ES-I3 (cell line): ENCODE measurements at regions not wholly inside any gene's neighbourhood (a gene's known extent, or its start where the extent isn't known, plus 50 kb on each side); places are given as distances from the start of the nearest gene placed in this dataset.
"Not testable (repeated sequence)": the region's sequence is repeated elsewhere in the genome, so short reads cannot be mapped to it uniquely, and the experiment has no call there.

Experiments used
- H3K36me3 ChIP-seq: 2 replicates; pipeline ENCODE4 v1.6.1; 2013; ENCODE audit warnings: mild to moderate bottlenecking, low read length, control low read depth, moderate library complexity; ENCODE audit not compliant: insufficient read depth
- H3K4me1 ChIP-seq: 2 replicates; pipeline ENCODE4 v1.6.1; 2013; ENCODE audit warnings: mild to moderate bottlenecking, control low read depth, low read length; ENCODE audit not compliant: insufficient read depth
- H3K9ac ChIP-seq: 2 replicates; pipeline ENCODE4 v1.6.1; 2013; ENCODE audit warnings: low read depth, mild to moderate bottlenecking, low read length, moderate library complexity
- H3K9me3 ChIP-seq: 2 replicates; pipeline ENCODE4 v1.6.1; 2013; ENCODE audit warnings: mild to moderate bottlenecking, low read length, moderate library complexity; ENCODE audit not compliant: control insufficient read depth, insufficient read depth

DNA sequence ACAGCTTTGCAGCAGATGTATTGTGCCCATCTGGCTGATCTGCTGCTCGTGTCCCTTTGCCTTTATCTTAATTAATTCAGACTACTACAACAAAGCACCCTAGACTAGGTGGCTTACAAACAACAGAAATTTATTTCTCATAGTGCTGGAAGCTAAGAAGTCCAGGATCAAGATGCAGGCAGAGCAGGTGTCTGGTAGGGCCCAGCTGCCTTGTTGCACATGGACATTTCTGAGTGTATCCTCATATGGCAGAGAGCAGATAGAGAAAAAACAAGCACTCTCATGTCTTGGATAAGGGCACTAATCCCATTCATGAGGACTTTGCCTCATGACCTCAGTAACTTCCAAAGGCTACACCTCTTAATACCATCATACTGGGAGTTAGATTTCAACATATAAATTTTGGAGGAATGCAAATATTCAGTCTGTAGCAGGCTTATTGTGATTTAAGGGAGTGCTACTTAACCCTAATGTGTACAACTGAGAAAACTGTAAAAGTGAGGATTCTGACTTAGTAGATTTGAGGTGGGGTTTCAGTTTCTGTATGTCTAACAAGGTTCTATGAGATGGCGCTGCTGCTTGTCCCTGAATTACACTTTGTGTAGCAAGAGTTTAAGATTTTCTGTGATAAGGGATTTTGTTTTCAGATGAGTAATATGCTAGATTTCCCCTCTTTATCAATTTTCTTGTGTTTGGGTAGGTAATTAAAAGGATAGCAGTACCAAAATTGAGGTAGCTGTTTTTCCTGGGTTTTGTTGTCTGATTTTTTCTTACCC is 473.2 kb upstream of the TECRL start:
- H3K9ac ChIP-seq, result no peak overlapping the region
- H3K9me3 ChIP-seq, result no peaks in the 10 kb centered on the region
- H3K36me3 ChIP-seq, result no peaks in the 10 kb centered on the region
- H3K4me1 ChIP-seq, result no peaks in the 10 kb centered on the region

DNA sequence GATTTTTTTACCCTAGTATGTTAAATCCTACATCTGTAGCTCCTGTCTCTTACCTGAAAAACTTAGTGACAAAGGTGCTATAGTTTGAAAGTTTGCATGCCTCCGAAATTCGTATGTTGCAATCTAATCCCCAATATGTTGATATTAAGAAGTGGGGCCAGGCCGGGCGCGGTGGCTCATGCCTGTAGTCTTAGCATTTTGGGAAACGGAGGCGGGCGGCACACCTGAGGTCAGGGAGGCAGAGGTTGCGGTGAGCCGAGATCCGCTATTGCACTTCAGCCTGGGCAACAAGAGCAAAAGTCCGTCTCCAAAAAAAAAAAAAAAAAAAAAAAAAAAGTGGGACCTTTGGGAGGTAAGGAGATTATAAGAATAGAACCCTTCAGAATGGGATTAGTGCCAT is 471.3 kb upstream of the TECRL start:
- no peak overlapping the region for H3K9ac ChIP-seq
- no peaks in the 10 kb centered on the region for H3K4me1 ChIP-seq
- H3K36me3 ChIP-seq, result no peaks in the 10 kb centered on the region
- H3K9me3 ChIP-seq, result no peaks in the 10 kb centered on the region

DNA sequence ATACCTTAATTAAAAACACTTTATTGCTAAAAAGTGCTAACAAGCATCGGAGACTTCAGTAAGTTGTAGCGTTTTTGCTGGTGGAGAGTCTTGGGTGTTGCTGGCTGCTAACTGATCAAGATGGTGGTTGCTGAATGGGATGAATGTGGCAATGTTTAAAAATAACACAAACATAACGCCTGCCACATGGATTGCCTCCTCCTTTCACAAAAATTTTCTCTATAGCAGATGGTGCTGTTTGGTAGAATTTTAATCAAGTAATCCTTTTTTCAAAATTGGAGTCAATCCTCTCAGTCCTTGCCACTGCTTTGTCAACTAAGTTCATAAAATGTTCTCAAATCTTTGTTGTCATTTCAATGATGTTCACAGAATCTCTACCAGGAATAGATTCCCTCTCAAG is 466.8 kb upstream of the TECRL start:
- Histone ChIP-seq H3K9ac (no peak overlapping the region), H3K36me3 (no peaks in the 10 kb centered on the region), H3K4me1 (no peaks in the 10 kb centered on the region), H3K9me3 (no peaks in the 10 kb centered on the region)

DNA sequence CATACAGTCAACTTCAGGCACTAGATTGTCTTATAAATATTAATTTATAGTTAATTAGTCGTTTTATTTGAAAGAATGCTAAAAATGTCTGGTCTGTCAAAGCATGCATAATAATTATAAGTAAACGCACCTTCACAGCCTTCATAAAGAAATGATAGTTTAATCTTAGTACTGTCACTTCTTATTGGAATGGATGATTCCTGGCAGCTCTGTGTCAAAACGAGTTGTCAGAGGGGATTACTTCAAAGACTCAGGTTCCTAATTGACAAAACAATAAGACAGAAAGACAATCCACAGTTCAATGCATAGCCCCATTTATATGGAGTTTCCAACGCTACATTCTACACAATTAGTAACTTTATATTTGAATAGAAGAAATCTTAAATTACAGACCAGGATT is 461.3 kb upstream of the TECRL start:
- H3K36me3 ChIP-seq, result no peaks in the 10 kb centered on the region
- no peaks in the 10 kb centered on the region for H3K9me3 ChIP-seq
- no peaks in the 10 kb centered on the region for H3K4me1 ChIP-seq
- H3K9ac ChIP-seq, result no peak overlapping the region

DNA sequence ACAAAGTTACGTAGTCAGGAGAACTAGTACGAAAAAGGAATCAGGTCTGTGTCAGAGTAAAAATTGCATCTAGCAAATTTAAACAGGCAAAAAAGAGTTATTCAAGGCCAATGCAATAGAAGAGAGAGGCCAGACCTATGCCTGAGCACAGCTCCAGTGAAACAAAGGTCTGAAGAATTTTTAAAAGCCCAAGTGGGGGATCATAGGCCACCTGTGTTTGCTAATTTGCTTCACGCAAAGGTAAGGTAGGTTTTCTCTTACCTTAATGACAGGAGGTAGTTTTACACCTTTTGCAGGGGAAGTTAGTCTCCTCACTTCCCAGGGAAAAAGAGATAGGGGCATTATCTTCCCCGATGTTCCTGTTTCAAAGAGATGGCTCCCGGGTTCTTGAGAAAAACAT is 448.6 kb upstream of the TECRL start:
- Histone ChIP-seq H3K36me3 (no peaks in the 10 kb centered on the region), H3K4me1 (peaks cover 9% of the 10 kb centered on the region; the same call in 1 of the 2 replicates), H3K9me3 (no peaks in the 10 kb centered on the region), H3K9ac (peak overlapping the region; percentile 13; the same call in 1 of the 2 replicates)

DNA sequence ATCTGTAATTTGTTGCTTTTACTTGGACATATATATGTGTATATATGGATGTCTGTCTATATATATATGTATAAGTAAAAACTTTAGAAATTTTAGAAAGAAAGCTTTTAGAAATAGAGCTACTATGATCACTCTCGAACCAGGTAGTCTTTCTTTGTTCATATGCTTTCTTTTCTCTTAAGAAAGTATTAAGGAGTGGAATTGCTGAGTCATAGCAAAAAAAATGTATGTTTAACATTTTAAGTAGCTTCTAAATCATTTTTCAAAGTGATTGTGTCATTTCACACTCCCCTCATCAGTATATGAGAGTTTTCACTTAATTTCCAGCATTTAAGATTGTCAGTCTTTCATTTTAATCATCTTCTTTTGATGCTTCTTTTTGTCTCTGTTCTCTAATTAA is 447.9 kb upstream of the TECRL start:
- Histone ChIP-seq H3K9me3 (no peaks in the 10 kb centered on the region), H3K9ac (no peak overlapping the region), H3K4me1 (peaks cover 9% of the 10 kb centered on the region; the same call in 1 of the 2 replicates), H3K36me3 (no peaks in the 10 kb centered on the region)

DNA sequence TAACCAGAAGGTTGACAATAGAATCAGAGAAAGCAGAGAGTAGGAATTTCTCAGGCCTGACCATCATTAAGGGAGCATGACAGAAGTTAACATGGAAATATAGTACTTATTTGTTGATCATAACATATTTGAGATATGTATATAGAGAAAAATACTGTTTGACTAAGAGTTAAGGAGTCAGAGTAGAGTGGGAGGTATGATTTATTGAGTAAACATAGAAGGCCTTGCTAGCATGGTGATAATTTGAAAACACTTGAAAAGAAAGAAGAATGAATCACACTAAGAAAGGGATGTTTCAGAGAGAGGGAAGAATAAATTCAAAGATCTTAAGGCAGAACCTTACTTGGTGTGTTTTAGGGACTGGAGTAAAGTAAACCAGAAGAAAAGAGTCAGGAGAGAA is 437.2 kb upstream of the TECRL start:
- Histone ChIP-seq H3K36me3 (no peaks in the 10 kb centered on the region), H3K4me1 (no peaks in the 10 kb centered on the region; the same call in 1 of the 2 replicates), H3K9me3 (no peaks in the 10 kb centered on the region), H3K9ac (no peak overlapping the region)

DNA sequence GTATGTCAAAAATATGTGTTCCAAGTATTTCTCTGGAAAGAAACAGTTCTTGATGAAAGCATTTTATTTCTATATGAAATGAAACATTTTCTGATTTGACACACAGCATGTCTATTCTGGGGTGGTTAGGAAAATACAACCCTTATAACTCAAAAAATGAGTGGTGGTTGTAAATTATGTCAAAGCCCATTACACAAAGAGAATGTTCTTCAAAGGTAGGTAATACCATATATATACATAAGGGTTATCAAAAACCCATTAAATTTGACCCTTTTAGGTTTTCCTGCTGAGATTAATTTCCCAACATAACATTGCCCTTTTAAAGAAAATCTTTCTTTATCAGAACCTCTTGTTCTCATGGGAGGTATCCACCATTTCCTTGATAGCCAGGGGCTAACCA is 420.5 kb upstream of the TECRL start:
- no peaks in the 10 kb centered on the region for H3K36me3 ChIP-seq
- no peaks in the 10 kb centered on the region for H3K9me3 ChIP-seq
- no peak overlapping the region for H3K9ac ChIP-seq
- no peaks in the 10 kb centered on the region for H3K4me1 ChIP-seq

DNA sequence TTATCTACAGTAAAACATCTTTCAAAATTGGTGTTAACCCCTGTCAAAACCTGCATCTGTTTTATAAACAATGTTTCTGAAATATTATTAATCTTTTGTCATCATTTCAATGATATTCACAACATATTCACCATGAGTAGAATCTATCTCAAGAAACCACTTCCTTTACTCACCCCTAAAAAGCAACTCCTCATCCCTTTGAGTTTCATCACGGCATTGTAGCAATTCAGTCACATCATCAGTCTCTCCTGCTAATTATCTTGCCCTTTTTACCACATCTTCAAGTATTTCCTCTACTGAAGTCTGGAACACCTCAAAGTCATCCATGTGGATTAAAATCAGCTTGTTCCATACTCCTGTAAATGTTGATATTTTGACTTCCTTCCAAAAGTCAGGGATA is 415.3 kb upstream of the TECRL start:
- Histone ChIP-seq H3K36me3 (no peaks in the 10 kb centered on the region), H3K4me1 (no peaks in the 10 kb centered on the region), H3K9ac (no peak overlapping the region), H3K9me3 (no peaks in the 10 kb centered on the region)

DNA sequence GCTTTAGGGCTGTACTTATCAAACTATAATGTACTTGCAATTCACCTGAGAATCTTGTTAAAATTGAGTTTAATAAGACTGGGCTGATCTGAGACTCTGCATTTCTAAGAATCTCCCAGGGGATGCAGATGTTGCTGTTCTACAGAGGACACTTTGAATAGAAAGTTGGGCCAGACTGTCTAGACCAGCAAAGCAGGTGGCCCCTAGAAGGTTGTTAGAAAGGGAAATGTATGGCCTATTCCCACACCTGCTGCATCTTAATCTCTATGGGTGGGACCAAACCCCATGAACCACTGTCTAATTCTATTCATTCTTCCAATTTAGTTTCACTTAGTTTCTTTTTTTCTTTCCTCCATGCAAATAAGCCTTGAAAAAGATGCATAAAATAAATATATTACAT is 413.2 kb upstream of the TECRL start:
- H3K4me1 ChIP-seq, result no peaks in the 10 kb centered on the region
- no peak overlapping the region for H3K9ac ChIP-seq
- H3K36me3 ChIP-seq, result no peaks in the 10 kb centered on the region
- no peaks in the 10 kb centered on the region for H3K9me3 ChIP-seq

DNA sequence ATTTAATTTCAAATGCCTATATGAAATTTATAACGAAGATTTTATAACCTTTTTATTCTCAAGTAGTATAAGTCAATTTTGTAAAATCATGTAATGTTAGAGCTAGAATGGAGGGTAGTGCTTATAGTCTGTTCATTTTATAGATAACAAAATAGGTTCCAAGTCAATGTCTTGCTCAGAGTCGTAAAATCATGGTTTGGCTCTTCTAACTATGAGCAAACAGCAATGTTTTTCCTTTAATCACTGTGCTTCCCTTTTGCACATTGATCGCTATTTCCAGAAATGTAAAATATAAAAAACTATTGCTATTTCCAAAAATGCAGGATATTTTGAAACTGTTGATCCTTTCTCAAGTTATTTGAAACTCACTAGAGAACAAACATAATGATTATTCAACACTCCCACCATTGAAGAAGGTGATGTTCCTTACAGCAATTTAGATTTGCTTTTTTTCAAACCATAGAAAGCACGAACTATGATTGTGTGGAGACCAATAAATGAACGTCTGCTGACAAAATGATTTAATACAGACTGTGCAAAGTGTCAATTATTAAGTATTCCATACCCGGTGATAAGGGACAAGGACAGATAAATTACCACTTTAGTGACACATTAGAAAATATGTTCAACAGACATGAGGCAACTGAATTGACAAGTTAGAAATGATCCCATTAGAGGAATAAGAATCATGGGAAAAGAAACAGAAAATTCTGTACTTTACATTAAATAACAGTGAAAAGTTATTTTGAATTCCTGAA is 412.1 kb upstream of the TECRL start:
- Histone ChIP-seq H3K9ac (no peak overlapping the region), H3K4me1 (no peaks in the 10 kb centered on the region), H3K36me3 (no peaks in the 10 kb centered on the region), H3K9me3 (no peaks in the 10 kb centered on the region)

DNA sequence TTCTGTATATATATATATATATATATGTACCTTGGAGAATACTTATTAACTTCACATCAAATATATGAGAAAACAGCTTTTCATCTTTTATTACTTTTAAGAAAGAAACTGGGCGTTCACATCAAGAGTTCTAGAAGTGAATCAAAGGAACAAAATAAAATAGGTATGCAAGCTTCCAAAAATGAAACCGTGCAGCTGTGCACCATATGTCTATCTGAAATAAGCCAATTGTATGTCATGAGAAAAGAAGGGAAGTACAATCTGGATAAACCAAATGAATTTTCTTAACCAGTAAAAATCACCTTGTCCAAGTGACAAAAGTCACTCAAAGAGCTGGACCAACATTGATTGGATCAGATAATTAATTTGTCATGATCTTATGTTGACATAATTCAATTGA is 405.4 kb upstream of the TECRL start:
- no peak overlapping the region for H3K9ac ChIP-seq
- H3K36me3 ChIP-seq, result no peaks in the 10 kb centered on the region
- H3K4me1 ChIP-seq, result no peaks in the 10 kb centered on the region
- no peaks in the 10 kb centered on the region for H3K9me3 ChIP-seq

DNA sequence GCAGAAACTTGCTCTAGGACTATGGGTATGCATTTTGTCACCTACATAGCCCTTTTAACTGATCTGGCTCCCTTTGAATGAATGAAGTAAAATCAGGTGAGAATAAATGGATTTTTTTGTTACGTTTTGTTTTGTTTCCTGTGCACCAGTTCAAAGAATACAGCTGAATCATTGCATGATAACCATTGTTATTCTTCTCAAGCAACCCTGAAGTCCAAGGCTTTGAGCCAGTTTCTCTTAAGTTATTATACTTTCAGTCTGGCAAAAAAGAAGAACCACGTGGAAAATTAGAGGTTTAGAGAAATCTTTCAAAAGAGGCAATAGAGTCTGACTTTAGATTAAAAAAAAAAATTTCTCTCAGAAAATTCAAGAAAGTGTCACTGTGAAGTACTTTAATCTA is 398.6 kb upstream of the TECRL start:
- H3K36me3 ChIP-seq, result no peaks in the 10 kb centered on the region
- no peaks in the 10 kb centered on the region for H3K4me1 ChIP-seq
- no peaks in the 10 kb centered on the region for H3K9me3 ChIP-seq
- H3K9ac ChIP-seq, result no peak overlapping the region

DNA sequence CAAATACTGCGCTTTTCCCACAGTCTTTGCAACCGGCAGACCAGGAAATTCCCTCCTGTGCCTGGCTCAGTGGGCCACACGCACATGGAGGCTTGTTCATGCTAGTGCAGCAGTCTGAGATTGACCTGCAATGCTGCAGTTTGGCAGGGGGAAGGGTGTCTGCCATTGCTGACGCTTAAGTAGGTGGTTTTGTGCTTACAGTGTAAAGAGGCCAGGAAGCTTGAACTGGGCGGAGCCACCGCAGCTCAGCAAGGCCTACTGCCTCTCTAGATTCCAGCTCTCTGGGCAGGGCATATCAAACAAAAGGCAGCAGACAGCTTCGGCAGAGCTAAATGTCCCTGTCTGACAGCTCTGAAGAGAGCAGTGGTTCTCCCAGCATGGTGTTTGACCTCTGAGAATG is 390.5 kb upstream of the TECRL start:
- no peak overlapping the region for H3K9ac ChIP-seq
- no peaks in the 10 kb centered on the region for H3K36me3 ChIP-seq
- no peaks in the 10 kb centered on the region for H3K4me1 ChIP-seq
- no peaks in the 10 kb centered on the region for H3K9me3 ChIP-seq

DNA sequence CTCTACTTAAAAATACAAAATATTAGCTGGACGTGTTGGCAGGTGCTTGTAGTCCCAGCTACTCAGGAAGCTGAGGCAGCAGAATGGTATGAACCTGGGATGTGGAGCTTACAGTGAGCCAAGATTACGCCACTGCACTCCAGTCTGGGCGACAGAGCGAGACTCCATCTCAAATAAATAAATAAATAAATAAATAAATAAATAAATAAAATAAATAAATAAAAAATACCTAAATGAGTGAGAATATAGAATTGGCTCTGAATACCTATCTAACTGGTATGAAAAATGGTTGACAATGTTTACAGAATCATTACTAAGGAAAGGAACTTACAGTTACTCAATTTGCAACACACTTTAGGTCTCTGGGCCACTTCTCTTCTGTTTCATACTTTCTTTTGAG is 389.6 kb upstream of the TECRL start:
- H3K9ac ChIP-seq, H3K36me3 ChIP-seq, H3K4me1 ChIP-seq, H3K9me3 ChIP-seq: not testable (repeated sequence)
